ENCODE measurements at regions not wholly inside any gene's neighbourhood (a gene's known extent, or its start where the extent isn't known, plus 50 kb on each side); places are given as distances from the start of the nearest gene placed in this dataset.

DNA sequence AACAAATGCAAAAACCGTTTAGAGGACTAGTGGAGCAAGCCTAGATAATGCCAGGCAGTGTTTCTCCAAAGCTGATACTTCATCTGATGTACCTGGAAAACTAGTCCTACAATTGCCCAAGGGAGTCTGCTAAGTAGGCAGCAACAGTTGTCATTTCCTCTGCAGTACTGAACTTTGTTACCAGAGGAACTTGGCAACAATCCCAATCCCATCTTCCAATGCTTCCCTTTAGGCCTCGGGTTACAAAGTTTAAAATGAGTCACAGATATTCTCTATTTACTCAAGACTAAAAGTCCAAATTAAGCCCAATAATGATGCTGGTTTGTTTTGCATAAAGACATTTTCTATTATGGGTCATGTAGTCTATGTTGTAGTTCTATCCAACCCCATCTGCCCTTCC, 120.0 kb upstream of the GLRA2 start:
- Histone ChIP-seq H3K27ac (replicated peaks; ENCODE audit: low read length) (no peak overlapping the region), H3K79me1 (ENCODE audit: low read depth, low read length) (no peaks in the 10 kb centered on the region), H2BK120ac (ENCODE audit: low read depth, low read length) (no peak overlapping the region), H2AK5ac (ENCODE audit: low read depth, low read length) (no peak overlapping the region), H4K8ac (ENCODE audit: low read depth, low read length) (no peak overlapping the region), H3K4me3 (ENCODE audit: low read length in 2 of 2) (no peak overlapping the region), H3K14ac (ENCODE audit: low read length) (no peak overlapping the region), H3K4ac (ENCODE audit: low read length) (no peak overlapping the region), H2BK15ac (ENCODE audit: low read length) (no peak overlapping the region), H3K4me2 (ENCODE audit: insufficient read depth, low read length, poor library complexity, severe bottlenecking) (no peak overlapping the region), H3K9ac (ENCODE audit: low read depth, low read length, poor library complexity) (no peak overlapping the region), H2BK5ac (ENCODE audit: low read length) (no peak overlapping the region), H3K4me1 (ENCODE audit: control insufficient read depth in 2 of 2, insufficient read depth in 1 of 2, low read depth in 1 of 2, low read length in 2 of 2) (no peaks in the 10 kb centered on the region), H2AFZ (ENCODE audit: low read length) (no peak overlapping the region), H3K36me3 (replicated peaks in 1 of 2; ENCODE audit: control insufficient read depth in 2 of 2, insufficient read depth in 2 of 2, low read length in 2 of 2) (no peaks in the 10 kb centered on the region), H3K23ac (ENCODE audit: low read depth, low read length, poor library complexity) (no peak overlapping the region), H4K91ac (ENCODE audit: low read depth, low read length, poor library complexity) (no peak overlapping the region), H3K18ac (ENCODE audit: low read length) (no peak overlapping the region), H2BK12ac (ENCODE audit: low read length) (no peak overlapping the region), H3K27me3 (ENCODE audit: control insufficient read depth in 3 of 3, insufficient read depth in 3 of 3, low read depth in 1 of 3, low read length in 3 of 3) (no peaks in the 10 kb centered on the region), H3K9me3 (replicated peaks in 1 of 2; ENCODE audit: control insufficient read depth in 2 of 2, insufficient read depth in 1 of 2, low read depth in 1 of 2, low read length in 2 of 2) (no peaks in the 10 kb centered on the region)
- no peak for DNase-seq (ENCODE audit: low spot score)
- WGBS, 2 donors (ENCODE audit: extremely low coverage in 2 of 2, insufficient read length in 2 of 2, insufficient replicate concordance in 1 of 2): no CpG with 5 or more reads among the region's 2 CpGs

DNA sequence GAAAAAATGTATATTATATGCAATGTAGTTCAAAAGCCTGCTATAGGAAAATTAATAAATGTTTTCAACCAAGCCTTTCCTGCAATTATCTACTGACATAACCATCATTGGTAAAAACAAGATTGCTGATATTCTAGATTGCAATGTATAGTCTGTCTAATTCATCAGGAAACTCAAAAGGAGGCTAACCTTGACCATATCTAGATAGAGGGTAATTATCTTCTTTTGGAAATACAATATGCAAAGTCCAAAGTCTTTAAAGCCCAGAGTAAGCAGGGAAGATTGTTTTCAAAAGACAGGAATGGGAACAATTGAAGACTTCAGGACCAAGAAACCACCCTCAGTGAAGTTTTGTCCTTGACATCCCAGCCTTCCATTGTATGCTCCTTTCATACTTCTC, 123.1 kb upstream of the GLRA2 start:
- no peaks in the 10 kb centered on the region for H3K9me3 ChIP-seq (replicated peaks in 1 of 2; ENCODE audit: control insufficient read depth in 2 of 2, insufficient read depth in 1 of 2, low read depth in 1 of 2, low read length in 2 of 2)
- H3K4me3 ChIP-seq (ENCODE audit: low read length in 2 of 2): no peak overlapping the region
- H3K14ac ChIP-seq (ENCODE audit: low read length): no peak overlapping the region
- no peak overlapping the region for H2BK5ac ChIP-seq (ENCODE audit: low read length)
- no peak overlapping the region for H2BK12ac ChIP-seq (ENCODE audit: low read length)
- H2AFZ ChIP-seq (ENCODE audit: low read length): no peak overlapping the region
- H3K4me2 ChIP-seq (ENCODE audit: insufficient read depth, low read length, poor library complexity, severe bottlenecking): no peak overlapping the region
- no peak overlapping the region for H2BK15ac ChIP-seq (ENCODE audit: low read length)
- H2AK5ac ChIP-seq (ENCODE audit: low read depth, low read length): no peak overlapping the region
- no peak overlapping the region for H3K27ac ChIP-seq (replicated peaks; ENCODE audit: low read length)
- H3K23ac ChIP-seq (ENCODE audit: low read depth, low read length, poor library complexity): no peak overlapping the region
- H3K36me3 ChIP-seq (replicated peaks in 1 of 2; ENCODE audit: control insufficient read depth in 2 of 2, insufficient read depth in 2 of 2, low read length in 2 of 2): no peaks in the 10 kb centered on the region
- H3K79me1 ChIP-seq (ENCODE audit: low read depth, low read length): no peaks in the 10 kb centered on the region
- no peak overlapping the region for H2BK120ac ChIP-seq (ENCODE audit: low read depth, low read length)
- H4K91ac ChIP-seq (ENCODE audit: low read depth, low read length, poor library complexity): no peak overlapping the region
- no peak overlapping the region for H4K8ac ChIP-seq (ENCODE audit: low read depth, low read length)
- no peak overlapping the region for H3K18ac ChIP-seq (ENCODE audit: low read length)
- DNase-seq (ENCODE audit: low spot score): no peak
- H3K27me3 ChIP-seq (ENCODE audit: control insufficient read depth in 3 of 3, insufficient read depth in 3 of 3, low read depth in 1 of 3, low read length in 3 of 3): no peaks in the 10 kb centered on the region
- H3K4me1 ChIP-seq (ENCODE audit: control insufficient read depth in 2 of 2, insufficient read depth in 1 of 2, low read depth in 1 of 2, low read length in 2 of 2): no peaks in the 10 kb centered on the region
- H3K9ac ChIP-seq (ENCODE audit: low read depth, low read length, poor library complexity): no peak overlapping the region
- no peak overlapping the region for H3K4ac ChIP-seq (ENCODE audit: low read length)

DNA sequence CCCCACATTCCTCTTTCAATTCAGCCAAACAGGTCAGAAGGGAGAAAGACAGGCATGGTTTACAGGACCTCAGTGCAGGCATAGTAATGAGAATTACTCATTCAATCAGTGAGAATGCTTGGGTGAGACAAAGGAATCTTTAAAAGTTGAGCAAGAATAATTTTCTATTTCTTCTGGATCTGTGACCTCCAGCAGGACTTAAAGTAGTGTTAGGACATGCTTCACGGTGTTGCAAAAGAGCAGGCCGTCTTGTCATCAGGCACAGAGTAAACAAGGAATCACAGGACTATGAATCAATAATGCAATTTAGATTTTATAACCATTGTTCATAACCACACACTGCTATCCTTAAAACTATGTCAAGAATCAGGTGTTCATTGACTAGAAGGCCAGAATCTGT, 130.6 kb upstream of the GLRA2 start:
- H3K36me3 ChIP-seq (replicated peaks in 1 of 2; ENCODE audit: control insufficient read depth in 2 of 2, insufficient read depth in 2 of 2, low read length in 2 of 2): no peaks in the 10 kb centered on the region
- H3K27ac ChIP-seq (replicated peaks; ENCODE audit: low read length): no peak overlapping the region
- DNase-seq (ENCODE audit: low spot score): no peak
- H3K4me2 ChIP-seq (ENCODE audit: insufficient read depth, low read length, poor library complexity, severe bottlenecking): no peak overlapping the region
- H2AFZ ChIP-seq (ENCODE audit: low read length): no peak overlapping the region
- no peak overlapping the region for H2AK5ac ChIP-seq (ENCODE audit: low read depth, low read length)
- H3K27me3 ChIP-seq (ENCODE audit: control insufficient read depth in 3 of 3, insufficient read depth in 3 of 3, low read depth in 1 of 3, low read length in 3 of 3): no peaks in the 10 kb centered on the region
- no peaks in the 10 kb centered on the region for H3K4me1 ChIP-seq (ENCODE audit: control insufficient read depth in 2 of 2, insufficient read depth in 1 of 2, low read depth in 1 of 2, low read length in 2 of 2)
- H3K9me3 ChIP-seq (replicated peaks in 1 of 2; ENCODE audit: control insufficient read depth in 2 of 2, insufficient read depth in 1 of 2, low read depth in 1 of 2, low read length in 2 of 2): no peaks in the 10 kb centered on the region
- no peaks in the 10 kb centered on the region for H3K79me1 ChIP-seq (ENCODE audit: low read depth, low read length)
- H2BK15ac ChIP-seq (ENCODE audit: low read length): no peak overlapping the region
- H3K18ac ChIP-seq (ENCODE audit: low read length): no peak overlapping the region
- no peak overlapping the region for H3K23ac ChIP-seq (ENCODE audit: low read depth, low read length, poor library complexity)
- no peak overlapping the region for H3K4me3 ChIP-seq (ENCODE audit: low read length in 2 of 2)
- H2BK120ac ChIP-seq (ENCODE audit: low read depth, low read length): no peak overlapping the region
- H2BK12ac ChIP-seq (ENCODE audit: low read length): no peak overlapping the region
- H2BK5ac ChIP-seq (ENCODE audit: low read length): no peak overlapping the region
- no peak overlapping the region for H3K9ac ChIP-seq (ENCODE audit: low read depth, low read length, poor library complexity)
- H3K4ac ChIP-seq (ENCODE audit: low read length): no peak overlapping the region
- no peak overlapping the region for H3K14ac ChIP-seq (ENCODE audit: low read length)
- no peak overlapping the region for H4K91ac ChIP-seq (ENCODE audit: low read depth, low read length, poor library complexity)
- no peak overlapping the region for H4K8ac ChIP-seq (ENCODE audit: low read depth, low read length)
- no CpG with 5 or more reads among the region's 2 CpGs for WGBS, 2 donors (ENCODE audit: extremely low coverage in 2 of 2, insufficient read length in 2 of 2, insufficient replicate concordance in 1 of 2)

DNA sequence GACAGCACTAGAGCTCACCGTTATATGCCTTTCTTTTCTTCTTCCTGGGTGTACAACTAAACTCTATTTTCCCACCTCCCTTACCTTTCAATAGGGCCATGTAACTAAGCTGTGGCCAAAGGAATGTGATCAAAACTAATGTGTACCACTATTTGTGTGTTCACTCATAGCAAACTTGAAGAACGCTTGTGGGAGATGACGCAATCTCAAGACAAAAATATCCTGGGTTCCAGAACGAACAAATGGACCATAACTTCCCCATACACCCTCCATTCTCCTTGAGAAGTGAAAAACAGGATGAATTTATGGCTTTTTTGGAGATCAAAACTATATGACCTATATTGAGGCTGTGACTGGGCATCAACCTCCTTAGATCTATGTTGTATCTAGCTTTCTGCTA, 139.7 kb upstream of the GLRA2 start:
- Histone ChIP-seq H3K14ac (ENCODE audit: low read length) (no peak overlapping the region), H3K18ac (ENCODE audit: low read length) (no peak overlapping the region), H3K4ac (ENCODE audit: low read length) (no peak overlapping the region), H3K27ac (replicated peaks; ENCODE audit: low read length) (no peak overlapping the region), H4K8ac (ENCODE audit: low read depth, low read length) (no peak overlapping the region), H3K23ac (ENCODE audit: low read depth, low read length, poor library complexity) (no peak overlapping the region), H3K9me3 (replicated peaks in 1 of 2; ENCODE audit: control insufficient read depth in 2 of 2, insufficient read depth in 1 of 2, low read depth in 1 of 2, low read length in 2 of 2) (no peaks in the 10 kb centered on the region), H4K91ac (ENCODE audit: low read depth, low read length, poor library complexity) (no peak overlapping the region), H3K4me3 (ENCODE audit: low read length in 2 of 2) (no peak overlapping the region), H2AK5ac (ENCODE audit: low read depth, low read length) (no peak overlapping the region), H3K27me3 (ENCODE audit: control insufficient read depth in 3 of 3, insufficient read depth in 3 of 3, low read depth in 1 of 3, low read length in 3 of 3) (peaks cover 0 to 3% (median 0%) of the 10 kb centered on the region in 3 experiments), H3K36me3 (replicated peaks in 1 of 2; ENCODE audit: control insufficient read depth in 2 of 2, insufficient read depth in 2 of 2, low read length in 2 of 2) (no peaks in the 10 kb centered on the region), H3K4me2 (ENCODE audit: insufficient read depth, low read length, poor library complexity, severe bottlenecking) (no peak overlapping the region), H3K4me1 (ENCODE audit: control insufficient read depth in 2 of 2, insufficient read depth in 1 of 2, low read depth in 1 of 2, low read length in 2 of 2) (no peaks in the 10 kb centered on the region), H2AFZ (ENCODE audit: low read length) (no peak overlapping the region), H3K9ac (ENCODE audit: low read depth, low read length, poor library complexity) (no peak overlapping the region), H2BK15ac (ENCODE audit: low read length) (no peak overlapping the region), H3K79me1 (ENCODE audit: low read depth, low read length) (no peaks in the 10 kb centered on the region), H2BK12ac (ENCODE audit: low read length) (no peak overlapping the region), H2BK120ac (ENCODE audit: low read depth, low read length) (no peak overlapping the region), H2BK5ac (ENCODE audit: low read length) (no peak overlapping the region)
- no peak for DNase-seq (ENCODE audit: low spot score)
- WGBS, 2 donors (ENCODE audit: extremely low coverage in 2 of 2, insufficient read length in 2 of 2, insufficient replicate concordance in 1 of 2): no CpG with 5 or more reads among the region's 4 CpGs
